Endothelial cell of umbilical vein (primary cell): ENCODE measurements at regions not wholly inside any gene's neighbourhood (a gene's known extent, or its start where the extent isn't known, plus 50 kb on each side); places are given as distances from the start of the nearest gene placed in this dataset.

Source experiments
- EZH2 ChIP-seq: IDR thresholded peaks from 2 replicates; pipeline ENCODE4 v1.6.1; 2012; ENCODE audit warnings: borderline replicate concordance, low read depth, mild to moderate bottlenecking, moderate library complexity, low read length, inconsistent platforms; ENCODE audit not compliant: severe bottlenecking
- FOS ChIP-seq: IDR thresholded peaks from 2 replicates; pipeline ENCODE4 v1.6.1; 2011; ENCODE audit warnings: mild to moderate bottlenecking, low read length, moderate library complexity, borderline replicate concordance; ENCODE audit not compliant: insufficient read depth
- JUN ChIP-seq: IDR thresholded peaks from 2 replicates; pipeline ENCODE4 v1.6.1; 2011; ENCODE audit warnings: borderline replicate concordance, low read depth; ENCODE audit not compliant: insufficient read length, insufficient read depth
- POLR2A ChIP-seq: IDR thresholded peaks from 2 replicates; pipeline ENCODE4 v1.6.1; 2012; ENCODE audit warnings: low read depth, mild to moderate bottlenecking, control low read depth, low read length
- POLR2AphosphoS5 ChIP-seq: IDR thresholded peaks from 2 replicates; pipeline ENCODE4 v1.6.1; 2012; ENCODE audit warnings: low read depth, mild to moderate bottlenecking, control low read depth, low read length, moderate library complexity; ENCODE audit not compliant: insufficient read depth
- TF ChIP-seq, protein P1 (sequence below), 2 donors: IDR thresholded peaks; 1 replicate in 1 of 2; 2 replicates in 1 of 2; pipeline ENCODE4 v1.5.1; 2011; ENCODE audit warnings: low read length in 2 of 2, mild to moderate bottlenecking in 2 of 2, moderate library complexity in 2 of 2, control low read depth in 1 of 2, inconsistent platforms in 1 of 2, low read depth in 1 of 2; ENCODE audit not compliant: insufficient read depth in 1 of 2; ENCODE audit errors: extremely low read depth in 1 of 2
- TF ChIP-seq, protein P2 (sequence below): IDR thresholded peaks from 2 replicates; pipeline ENCODE4 v1.6.1; 2011; ENCODE audit not compliant: insufficient read depth, insufficient read length

GRCh38 chr1:47574451-47575165 is 136.8 kb downstream of the FOXD2 start:
- TF ChIP-seq, protein P1, sequence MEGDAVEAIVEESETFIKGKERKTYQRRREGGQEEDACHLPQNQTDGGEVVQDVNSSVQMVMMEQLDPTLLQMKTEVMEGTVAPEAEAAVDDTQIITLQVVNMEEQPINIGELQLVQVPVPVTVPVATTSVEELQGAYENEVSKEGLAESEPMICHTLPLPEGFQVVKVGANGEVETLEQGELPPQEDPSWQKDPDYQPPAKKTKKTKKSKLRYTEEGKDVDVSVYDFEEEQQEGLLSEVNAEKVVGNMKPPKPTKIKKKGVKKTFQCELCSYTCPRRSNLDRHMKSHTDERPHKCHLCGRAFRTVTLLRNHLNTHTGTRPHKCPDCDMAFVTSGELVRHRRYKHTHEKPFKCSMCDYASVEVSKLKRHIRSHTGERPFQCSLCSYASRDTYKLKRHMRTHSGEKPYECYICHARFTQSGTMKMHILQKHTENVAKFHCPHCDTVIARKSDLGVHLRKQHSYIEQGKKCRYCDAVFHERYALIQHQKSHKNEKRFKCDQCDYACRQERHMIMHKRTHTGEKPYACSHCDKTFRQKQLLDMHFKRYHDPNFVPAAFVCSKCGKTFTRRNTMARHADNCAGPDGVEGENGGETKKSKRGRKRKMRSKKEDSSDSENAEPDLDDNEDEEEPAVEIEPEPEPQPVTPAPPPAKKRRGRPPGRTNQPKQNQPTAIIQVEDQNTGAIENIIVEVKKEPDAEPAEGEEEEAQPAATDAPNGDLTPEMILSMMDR (IDR thresholded peaks at IDR 0.05; ENCODE audit: extremely low read depth in 1 of 2, insufficient read depth in 1 of 2, low read depth in 1 of 2, low read length in 2 of 2), result no peak
- TF ChIP-seq JUN, result no peak
- TF ChIP-seq, protein P2, sequence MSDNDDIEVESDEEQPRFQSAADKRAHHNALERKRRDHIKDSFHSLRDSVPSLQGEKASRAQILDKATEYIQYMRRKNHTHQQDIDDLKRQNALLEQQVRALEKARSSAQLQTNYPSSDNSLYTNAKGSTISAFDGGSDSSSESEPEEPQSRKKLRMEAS, result no peak
- no peak for TF ChIP-seq POLR2A
- no peak for TF ChIP-seq EZH2
- TF ChIP-seq POLR2AphosphoS5, result no peak
- TF ChIP-seq FOS, result no peak
